Stimulated activated CD8-positive, alpha-beta memory T cell treated with anti-CD3 and anti-CD28 coated beads, Interleukin-12 subunit alpha, Interleukin-12 subunit beta, amount 100 ng/mL, for 24 hours (primary cell): ENCODE measurements at regions not wholly inside any gene's neighbourhood (a gene's known extent, or its start where the extent isn't known, plus 50 kb on each side); places are given as distances from the start of the nearest gene placed in this dataset.

ENCODE experiments used
- DNase-seq: peaks from one replicate; pipeline ENCODE4 v3.0.0-alpha.2; 2020; ENCODE audit errors: extremely low read depth

GRCh38 chr15:31510057-31510456 lies 183.4 kb downstream of the KLF13 start:
- no peak for DNase-seq

- no peak for DNase-seq
Measured at GRCh38 chr15:31511707-31512310, 185.2 kb downstream of the KLF13 start.

DNA sequence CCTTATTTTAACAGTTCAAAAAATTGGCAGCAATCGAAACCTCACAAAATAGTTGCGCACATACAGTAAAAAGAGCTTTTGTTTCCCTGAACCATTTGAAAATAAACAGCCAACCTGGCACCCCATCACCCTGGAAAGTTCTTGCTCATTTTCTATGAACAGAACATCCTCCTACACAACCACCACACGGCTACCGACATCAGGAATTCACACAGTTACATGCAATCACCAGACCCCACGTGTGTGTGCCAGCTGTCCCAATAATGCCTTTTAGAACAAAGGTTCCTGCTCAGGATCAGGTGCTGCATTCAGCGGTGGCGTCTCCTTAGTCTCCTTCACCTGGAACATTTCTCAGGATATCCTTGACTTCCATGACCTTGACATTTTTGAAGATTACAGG lies 186.5 kb downstream of the KLF13 start:
- no peak for DNase-seq

DNA sequence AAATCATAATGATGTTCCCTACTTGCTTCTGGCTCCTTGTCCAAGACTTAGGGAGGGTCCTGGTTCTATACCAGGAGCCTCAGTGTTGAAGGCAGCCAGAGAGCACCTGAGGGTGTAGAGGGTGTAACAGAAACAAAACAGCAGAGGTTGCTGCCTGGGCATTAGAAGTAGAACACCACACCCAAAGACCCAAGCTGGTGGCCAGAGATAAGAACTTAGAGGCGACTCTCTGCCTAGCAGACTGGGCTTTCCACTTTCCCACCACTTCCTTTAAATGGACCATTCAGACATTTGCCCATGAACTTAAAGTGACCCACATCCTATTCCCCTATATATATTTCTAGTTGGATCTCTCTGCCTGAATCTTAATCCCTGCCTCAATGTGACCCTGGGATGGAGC lies 189.8 kb downstream of the KLF13 start:
- no peak for DNase-seq

- DNase-seq: no peak
Measured at GRCh38 chr15:31516874-31517273, 190.2 kb downstream of the KLF13 start.

- DNase-seq: no peak
Measured at GRCh38 chr15:31517711-31518110, 191.1 kb downstream of the KLF13 start.

- DNase-seq: no peak
Measured at GRCh38 chr15:31522028-31522427, 195.4 kb downstream of the KLF13 start.

GRCh38 chr15:31523027-31523654 lies 196.5 kb downstream of the KLF13 start:
- DNase-seq: no peak

GRCh38 chr15:31523655-31524049 lies 197.0 kb downstream of the KLF13 start:
- DNase-seq: no peak

GRCh38 chr15:31525185-31525695 lies 198.6 kb downstream of the KLF13 start:
- DNase-seq: no peak

GRCh38 chr15:31525988-31526665 lies 199.5 kb downstream of the KLF13 start:
- DNase-seq: no peak

GRCh38 chr15:31526916-31527690 lies 200.5 kb downstream of the KLF13 start:
- DNase-seq: no peak

GRCh38 chr15:31528846-31529245 lies 202.2 kb downstream of the KLF13 start:
- DNase-seq: no peak

DNA sequence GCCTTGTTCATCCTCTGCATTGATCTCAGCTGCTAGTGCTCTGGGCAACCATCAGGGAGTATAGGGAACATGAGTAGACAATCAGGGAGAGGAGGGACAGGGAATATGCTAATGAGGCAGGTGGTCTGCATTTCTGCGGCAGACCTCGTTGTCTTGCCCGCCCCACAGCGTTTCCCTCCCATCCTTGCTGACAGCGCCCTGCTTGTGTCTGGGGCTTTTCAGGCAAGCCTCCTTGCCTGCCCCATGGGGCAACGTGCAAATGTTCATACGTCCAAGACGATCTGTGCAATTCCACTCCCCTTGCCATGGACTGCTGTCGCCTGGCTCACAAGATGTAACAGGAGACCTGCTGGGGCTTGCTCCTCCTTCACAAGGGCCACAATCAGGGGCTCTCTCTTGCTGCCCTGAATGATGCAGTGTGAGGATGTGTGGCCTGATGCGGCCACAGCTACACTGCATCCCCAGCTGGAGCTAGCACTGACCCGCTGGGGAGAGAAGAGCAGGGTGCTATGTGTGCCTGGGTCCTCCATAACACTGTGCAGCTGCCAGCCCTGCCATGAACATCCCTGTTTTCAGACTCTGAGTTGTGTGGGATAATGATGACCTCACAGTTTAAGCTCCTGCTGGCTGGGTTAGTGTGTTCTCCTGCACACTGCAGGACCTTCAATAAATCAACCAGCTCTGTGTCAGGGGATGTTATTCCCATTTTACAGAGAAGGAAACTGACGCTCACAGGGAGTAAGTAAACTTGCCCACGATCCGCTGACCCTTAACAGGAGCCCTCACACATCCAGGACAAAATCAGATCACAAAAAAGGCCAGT lies 211.3 kb downstream of the KLF13 start:
- no peak for DNase-seq

GRCh38 chr15:31540633-31541032 lies 214.0 kb downstream of the KLF13 start:
- no peak for DNase-seq

- DNase-seq: no peak
Measured at GRCh38 chr15:31544361-31544760, 217.7 kb downstream of the KLF13 start.

DNA sequence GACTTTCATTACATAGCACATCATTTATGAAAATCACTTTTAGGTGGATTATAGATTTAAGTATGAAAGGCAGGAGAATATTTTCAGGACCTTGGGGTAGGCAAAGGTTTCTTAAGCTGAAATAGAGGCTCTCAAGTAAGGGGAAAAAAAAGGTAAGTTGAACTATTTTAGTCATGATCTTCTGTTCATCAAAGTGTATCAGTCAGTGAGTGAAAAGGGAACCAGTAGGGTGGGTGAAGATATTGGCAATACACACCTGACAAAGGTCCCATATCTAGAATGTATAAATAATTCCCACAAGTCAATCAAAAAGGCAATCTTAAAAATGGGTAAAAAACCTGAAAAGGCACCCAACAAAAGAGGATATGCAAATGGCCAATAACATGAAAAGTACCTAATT lies 218.6 kb downstream of the KLF13 start:
- no peak for DNase-seq

DNA sequence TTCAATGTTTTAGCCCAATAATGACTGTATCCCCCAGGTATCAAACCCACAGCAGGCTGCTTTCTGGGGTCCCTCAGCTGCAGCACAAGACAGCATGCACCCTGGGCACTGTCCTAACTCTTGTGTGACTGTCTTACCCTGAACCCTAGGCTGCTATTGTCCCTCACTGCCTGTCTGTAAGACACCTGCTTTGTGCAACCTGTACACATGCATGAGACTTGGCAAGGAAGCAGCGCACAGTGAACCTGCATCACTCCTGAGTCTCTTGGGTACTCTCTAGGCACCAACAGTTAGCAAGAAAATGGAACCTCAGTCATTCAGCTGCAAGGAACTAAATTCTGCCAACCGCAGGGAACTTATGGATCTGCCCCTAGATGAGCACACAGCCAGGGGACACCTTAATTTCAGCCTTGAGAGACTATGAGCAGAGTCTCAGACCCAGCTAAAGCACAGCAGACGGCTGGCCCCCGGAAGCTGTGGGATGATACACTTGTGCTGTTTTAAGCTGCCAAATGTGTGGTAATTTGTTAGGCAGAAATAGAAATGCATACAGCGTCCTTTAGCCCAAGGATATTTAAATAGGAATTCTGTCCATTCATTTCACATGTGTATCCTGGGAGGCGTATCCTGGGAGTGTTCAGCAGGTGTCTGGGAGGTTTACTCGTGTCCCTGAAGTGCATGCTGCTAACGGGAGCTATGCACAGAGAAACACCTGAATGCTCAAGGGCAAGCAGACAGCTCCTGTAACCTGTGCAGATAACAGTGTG lies 223.8 kb downstream of the KLF13 start:
- DNase-seq: no peak

GRCh38 chr15:31551323-31551722 lies 224.7 kb downstream of the KLF13 start:
- no peak for DNase-seq

- DNase-seq: no peak
Measured at GRCh38 chr15:31552482-31553099, 226.0 kb downstream of the KLF13 start.
